ENCODE measurements at regions not wholly inside any gene's neighbourhood (a gene's known extent, or its start where the extent isn't known, plus 50 kb on each side); places are given as distances from the start of the nearest gene placed in this dataset.

DNA sequence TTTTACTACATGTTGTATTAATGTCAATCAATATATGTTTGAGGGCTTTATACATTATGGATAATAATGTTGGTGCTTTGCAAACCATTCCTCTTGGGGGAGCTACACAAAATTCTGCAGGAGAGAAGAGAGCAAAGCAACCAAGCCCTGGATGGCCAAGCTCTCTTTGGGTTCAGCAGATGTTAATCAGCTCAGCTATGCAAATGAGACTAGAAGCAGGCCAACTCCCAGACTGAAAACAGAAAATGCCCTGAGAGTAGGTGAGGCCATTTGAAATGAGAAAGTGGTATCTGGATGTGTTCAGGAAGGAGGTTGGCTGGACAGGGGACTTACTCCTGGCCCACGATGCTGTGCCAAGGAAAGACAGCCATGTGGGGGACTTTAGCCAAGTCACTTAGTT is 387.0 kb downstream of the BCOR start:
- Histone ChIP-seq H3K4me2 (ENCODE audit: low read depth, low read length, poor library complexity, severe bottlenecking) (no peak overlapping the region), H3K27me3 (ENCODE audit: low read length) (no peaks in the 10 kb centered on the region), H3K9me2 (replicated peaks; ENCODE audit: insufficient read depth, low read length) (no peaks in the 10 kb centered on the region), H3K9me3 (ENCODE audit: insufficient read depth, low read length) (no peaks in the 10 kb centered on the region), H3K27ac (ENCODE audit: low read depth, low read length) (no peak overlapping the region), H3K4me3 (ENCODE audit: insufficient read depth, low read length, poor library complexity, severe bottlenecking) (no peak overlapping the region), H4K20me1 (ENCODE audit: low read depth, low read length) (no peaks in the 10 kb centered on the region), H3F3A (ENCODE audit: insufficient read depth) (no peaks in the 10 kb centered on the region), H3K79me2 (ENCODE audit: insufficient read depth, low read length) (no peaks in the 10 kb centered on the region), H3K9ac (ENCODE audit: low read length) (no peak overlapping the region), H2AFZ (ENCODE audit: low read depth, low read length, severe bottlenecking) (no peak overlapping the region), H3K36me3 (ENCODE audit: low read length) (no peaks in the 10 kb centered on the region)
- TF ChIP-seq CTCF (IDR thresholded peaks at IDR 0.05; ENCODE audit: insufficient read depth, low read length, poor library complexity, severe bottlenecking) (no peak), EZH2phosphoT487 (conservative IDR thresholded peaks at IDR 0.05; ENCODE audit: low read length) (no peak)

GRCh38 chrX:39714471-39714870 is 383.3 kb downstream of the BCOR start:
- Histone ChIP-seq H4K20me1 (ENCODE audit: low read depth, low read length) (no peaks in the 10 kb centered on the region), H2AFZ (ENCODE audit: low read depth, low read length, severe bottlenecking) (no peak overlapping the region), H3K4me3 (ENCODE audit: insufficient read depth, low read length, poor library complexity, severe bottlenecking) (no peak overlapping the region), H3K27ac (ENCODE audit: low read depth, low read length) (no peak overlapping the region), H3K27me3 (ENCODE audit: low read length) (no peaks in the 10 kb centered on the region), H3K9me2 (replicated peaks; ENCODE audit: insufficient read depth, low read length) (no peaks in the 10 kb centered on the region), H3F3A (ENCODE audit: insufficient read depth) (no peaks in the 10 kb centered on the region), H3K9me3 (ENCODE audit: insufficient read depth, low read length) (no peaks in the 10 kb centered on the region), H3K36me3 (ENCODE audit: low read length) (no peaks in the 10 kb centered on the region), H3K9ac (ENCODE audit: low read length) (no peak overlapping the region), H3K79me2 (ENCODE audit: insufficient read depth, low read length) (no peaks in the 10 kb centered on the region), H3K4me2 (ENCODE audit: low read depth, low read length, poor library complexity, severe bottlenecking) (no peak overlapping the region)
- no peak for TF ChIP-seq CTCF (IDR thresholded peaks at IDR 0.05; ENCODE audit: insufficient read depth, low read length, poor library complexity, severe bottlenecking)
- no peak for TF ChIP-seq EZH2phosphoT487 (conservative IDR thresholded peaks at IDR 0.05; ENCODE audit: low read length)

GRCh38 chrX:39716401-39716800 is 381.4 kb downstream of the BCOR start:
- Histone ChIP-seq H3K27ac (ENCODE audit: low read depth, low read length) (no peak overlapping the region), H3K79me2 (ENCODE audit: insufficient read depth, low read length) (no peaks in the 10 kb centered on the region), H4K20me1 (ENCODE audit: low read depth, low read length) (no peaks in the 10 kb centered on the region), H3K4me3 (ENCODE audit: insufficient read depth, low read length, poor library complexity, severe bottlenecking) (no peak overlapping the region), H3K27me3 (ENCODE audit: low read length) (no peaks in the 10 kb centered on the region), H3K9me3 (ENCODE audit: insufficient read depth, low read length) (no peaks in the 10 kb centered on the region), H3K36me3 (ENCODE audit: low read length) (no peaks in the 10 kb centered on the region), H3K4me2 (ENCODE audit: low read depth, low read length, poor library complexity, severe bottlenecking) (no peak overlapping the region), H3K9me2 (replicated peaks; ENCODE audit: insufficient read depth, low read length) (no peaks in the 10 kb centered on the region), H2AFZ (ENCODE audit: low read depth, low read length, severe bottlenecking) (no peak overlapping the region), H3K9ac (ENCODE audit: low read length) (no peak overlapping the region), H3F3A (ENCODE audit: insufficient read depth) (no peaks in the 10 kb centered on the region)
- TF ChIP-seq EZH2phosphoT487 (conservative IDR thresholded peaks at IDR 0.05; ENCODE audit: low read length), result no peak
- no peak for TF ChIP-seq CTCF (IDR thresholded peaks at IDR 0.05; ENCODE audit: insufficient read depth, low read length, poor library complexity, severe bottlenecking)
